ENCODE measurements at regions not wholly inside any gene's neighbourhood (a gene's known extent, or its start where the extent isn't known, plus 50 kb on each side); places are given as distances from the start of the nearest gene placed in this dataset.

GRCh38 chr4:4803912-4804296 lies 55.6 kb upstream of the MSX1 start:
- Histone ChIP-seq H3K79me2 (ENCODE audit: insufficient read depth) (no peaks in the 10 kb centered on the region), H3K27me3 (ENCODE audit: insufficient read depth) (no peaks in the 10 kb centered on the region), H3K4me2 (no peak overlapping the region), H3K36me3 (replicated peaks in 1 of 2; ENCODE audit: control insufficient read depth in 1 of 2, insufficient read depth in 2 of 2, low read length in 1 of 2) (no peaks in the 10 kb centered on the region), H3K9me2 (no peaks in the 10 kb centered on the region), H4K20me1 (ENCODE audit: insufficient read depth) (no peaks in the 10 kb centered on the region), H3K9me3 (no peaks in the 10 kb centered on the region), H2AFZ (ENCODE audit: low read depth) (no peak overlapping the region), H3K4me3 (ENCODE audit: low read depth in 2 of 2, low read length in 1 of 2) (no peak overlapping the region), H3F3A (replicated peaks; ENCODE audit: insufficient read depth) (no peaks in the 10 kb centered on the region), H3K9ac (no peak overlapping the region), H3K4me1 (ENCODE audit: control insufficient read depth in 1 of 2, insufficient read depth in 2 of 2, low read depth in 1 of 2, low read length in 1 of 2) (no peaks in the 10 kb centered on the region), H3K27ac (ENCODE audit: low read depth in 2 of 2, low read length in 1 of 2) (no peak overlapping the region)
- no peak for DNase-seq
- ChIA-PET CTCF (no interaction called here), POLR2A (no interaction called here)
- WGBS (ENCODE audit: low lambda C conversion rate), result 65% methylated on average over 2 of the region's 2 CpGs
- TF ChIP-seq MEF2A (IDR thresholded peaks at IDR 0.05; ENCODE audit: borderline replicate concordance, low read depth) (no peak), IRF3 (IDR thresholded peaks at IDR 0.05; ENCODE audit: low read depth, low read length) (no peak), YY1 (IDR thresholded peaks at IDR 0.05; ENCODE audit: low read depth) (no peak), TCF12 (IDR thresholded peaks at IDR 0.05) (no peak), USF2 (IDR thresholded peaks at IDR 0.05; ENCODE audit: borderline replicate concordance, low read depth, low read length) (no peak), RFX5 (IDR thresholded peaks at IDR 0.05; ENCODE audit: low read length) (no peak), JUND (IDR thresholded peaks at IDR 0.05) (no peak)

- no peaks in the 10 kb centered on the region for H3K9me3 ChIP-seq
- TF ChIP-seq RFX5 (IDR thresholded peaks at IDR 0.05; ENCODE audit: low read length) (no peak), FOSL2 (IDR thresholded peaks at IDR 0.05; ENCODE audit: borderline replicate concordance, low read depth) (no peak), USF1 (IDR thresholded peaks at IDR 0.05; ENCODE audit: borderline replicate concordance, low read depth) (no peak), JUND (IDR thresholded peaks at IDR 0.05) (no peak), USF2 (IDR thresholded peaks at IDR 0.05; ENCODE audit: borderline replicate concordance, low read depth, low read length) (no peak), POLR2AphosphoS5 (IDR thresholded peaks at IDR 0.05; ENCODE audit: low read depth, low read length) (no peak), ELF1 (IDR thresholded peaks at IDR 0.05) (no peak), CTCF (IDR thresholded peaks at IDR 0.05) (no peak), GATA2 (CRISPR knock-in tag; IDR thresholded peaks at IDR 0.05) (no peak), MEF2A (IDR thresholded peaks at IDR 0.05; ENCODE audit: borderline replicate concordance, low read depth) (no peak), EZH2phosphoT487 (IDR thresholded peaks at IDR 0.05; ENCODE audit: borderline replicate concordance, low read depth) (no peak), FOXJ3 (CRISPR knock-in tag; IDR thresholded peaks at IDR 0.05) (no peak), ZBTB33 (IDR thresholded peaks at IDR 0.05; ENCODE audit: borderline replicate concordance, low read depth) (no peak), SIN3A (IDR thresholded peaks at IDR 0.05; ENCODE audit: borderline replicate concordance, low read depth, low read length) (no peak), TAF1 (IDR thresholded peaks at IDR 0.05; ENCODE audit: borderline replicate concordance, low read depth, low read length) (no peak), GABPA (IDR thresholded peaks at IDR 0.05; ENCODE audit: low read depth) (no peak), NRF1 (IDR thresholded peaks at IDR 0.05; ENCODE audit: low read depth, low read length) (no peak)
- ChIA-PET CTCF (no interaction called here), POLR2A (no interaction called here)
- no peaks in the 10 kb centered on the region for H3K9me2 ChIP-seq
- no peaks in the 10 kb centered on the region for H3K36me3 ChIP-seq (replicated peaks in 1 of 2; ENCODE audit: control insufficient read depth in 1 of 2, insufficient read depth in 2 of 2, low read length in 1 of 2)
- no peaks in the 10 kb centered on the region for H3K27me3 ChIP-seq (ENCODE audit: insufficient read depth)
- no peaks in the 10 kb centered on the region for H3K4me1 ChIP-seq (ENCODE audit: control insufficient read depth in 1 of 2, insufficient read depth in 2 of 2, low read depth in 1 of 2, low read length in 1 of 2)
- no peaks in the 10 kb centered on the region for H3K79me2 ChIP-seq (ENCODE audit: insufficient read depth)
- H3K4me3 ChIP-seq (ENCODE audit: low read depth in 2 of 2, low read length in 1 of 2), result no peak overlapping the region
- H4K20me1 ChIP-seq (ENCODE audit: insufficient read depth), result no peaks in the 10 kb centered on the region
- H3K9ac ChIP-seq, result no peak overlapping the region
- no peaks in the 10 kb centered on the region for H3F3A ChIP-seq (replicated peaks; ENCODE audit: insufficient read depth)
- 37% methylated on average over 4 of the region's 5 CpGs for WGBS (ENCODE audit: low lambda C conversion rate)
- no peak for DNase-seq
- H2AFZ ChIP-seq (ENCODE audit: low read depth), result no peak overlapping the region
- no peak overlapping the region for H3K4me2 ChIP-seq
- no peak overlapping the region for H3K27ac ChIP-seq (ENCODE audit: low read depth in 2 of 2, low read length in 1 of 2)
Observed at GRCh38 chr4:4803216-4803911, 56.1 kb upstream of the MSX1 start.

Data from SK-N-SH (cell line).